DLD1 (cell line): ENCODE measurements at regions not wholly inside any gene's neighbourhood (a gene's known extent, or its start where the extent isn't known, plus 50 kb on each side); places are given as distances from the start of the nearest gene placed in this dataset.

Experiments used
- in situ Hi-C: cut with HindIII; loops from 2 replicates; pipeline ENCODE4 v1.10.0; 2017; ENCODE audit warnings: low sequenced_read_pairs

DNA sequence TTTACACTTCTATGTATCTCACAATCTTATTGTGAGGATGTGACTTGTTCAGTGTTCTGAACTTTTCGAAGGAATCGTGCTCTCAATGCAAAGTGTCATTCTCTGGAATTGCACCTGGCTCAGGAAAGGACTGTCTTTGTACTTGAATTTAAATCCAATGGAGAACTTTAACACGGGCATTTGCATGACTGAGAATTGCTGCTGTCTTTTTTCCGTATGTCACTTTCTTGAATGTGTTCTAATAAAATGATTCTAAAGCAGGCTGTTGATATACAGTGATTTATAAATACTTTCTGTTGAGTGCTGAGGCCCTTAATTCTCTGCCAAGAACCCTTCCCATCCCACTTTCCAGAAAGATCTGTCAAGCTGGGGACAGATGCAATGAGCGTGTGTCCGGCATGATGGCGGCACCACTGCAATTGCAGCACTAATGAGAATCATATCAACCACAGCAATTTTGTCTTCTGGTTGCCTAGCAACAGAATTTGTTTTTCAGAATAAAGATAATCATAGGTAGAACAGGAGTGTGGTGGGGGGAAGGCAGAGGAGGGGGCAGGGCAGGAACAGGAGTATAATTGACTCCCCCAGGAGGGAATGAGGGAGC lies 210.6 kb upstream of the UMPS start:
- in situ Hi-C loops, result no loop called here

DNA sequence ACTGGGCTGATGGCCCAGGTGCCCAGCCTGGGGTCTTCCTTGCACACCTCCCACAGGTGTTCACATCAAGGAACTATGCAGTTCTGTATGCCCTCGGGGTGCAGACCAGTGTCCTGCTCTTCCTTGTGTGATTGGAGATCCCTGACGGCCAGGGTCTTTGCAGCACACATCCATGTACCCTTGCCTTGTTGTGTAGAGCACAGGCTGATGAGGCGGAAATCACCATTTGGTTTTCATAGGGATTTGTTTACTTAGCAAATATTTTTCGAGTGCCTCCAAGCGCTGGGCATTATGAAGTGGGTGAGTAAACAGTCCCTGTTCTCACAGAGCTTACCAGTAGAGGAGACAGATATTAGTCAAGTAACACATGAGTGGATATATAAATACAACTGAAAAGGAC lies 209.3 kb upstream of the UMPS start:
- in situ Hi-C loops, result no loop called here

GRCh38 chr3:124522082-124522625 lies 208.1 kb upstream of the UMPS start:
- in situ Hi-C loops, result no loop called here

DNA sequence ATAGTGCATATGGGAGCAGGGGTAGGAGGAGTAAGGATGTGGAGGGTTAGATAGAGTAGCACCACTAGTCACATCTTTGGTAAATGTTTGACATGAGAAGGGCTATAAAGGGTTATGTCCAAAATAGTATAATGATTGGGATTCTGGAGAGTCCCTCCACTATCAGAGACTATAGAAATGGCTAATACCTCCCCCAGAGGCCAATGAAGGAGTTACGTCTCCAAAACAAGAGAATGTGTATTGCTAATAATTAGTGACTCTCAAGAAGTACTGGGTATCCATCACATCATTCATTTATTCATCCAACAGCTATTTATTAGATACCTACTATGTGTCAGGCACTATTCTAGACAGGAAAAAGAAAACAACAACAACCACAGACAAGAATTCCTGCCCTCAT lies 203.7 kb upstream of the UMPS start:
- in situ Hi-C loops, result no loop called here

DNA sequence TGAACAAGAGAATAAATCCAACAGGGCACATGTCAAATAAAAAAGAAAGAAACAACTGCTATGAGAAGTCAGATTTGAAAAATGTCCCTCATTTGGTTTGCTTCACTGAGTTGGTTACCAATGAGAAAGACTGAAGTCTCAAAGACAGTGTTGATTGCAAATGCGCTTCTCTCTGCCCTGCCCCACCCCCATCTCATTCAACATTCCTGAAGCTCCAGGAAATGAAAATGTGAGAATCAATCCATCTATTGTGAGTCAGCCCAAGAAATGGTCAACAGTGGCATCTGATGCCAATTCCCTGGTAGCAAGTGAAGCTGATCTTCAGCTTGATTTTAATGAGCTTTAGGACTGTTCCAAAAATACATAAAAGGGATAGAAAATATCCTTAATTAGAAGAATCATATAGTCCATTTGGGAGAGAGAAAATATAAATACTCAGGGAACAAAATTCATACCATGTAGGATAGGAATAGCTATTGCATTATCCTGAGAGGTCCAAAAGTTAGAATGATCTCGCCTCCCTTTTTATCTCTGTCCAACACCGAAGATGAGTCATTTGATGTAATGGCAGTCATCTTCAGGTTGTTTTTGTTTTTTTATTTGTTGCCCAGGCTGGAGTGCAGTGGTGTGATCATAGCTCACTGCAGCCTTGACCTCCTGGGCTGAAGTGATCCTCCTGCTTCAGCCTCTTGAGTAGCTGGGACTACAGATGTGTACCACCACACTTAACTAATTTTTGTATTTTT lies 200.3 kb upstream of the UMPS start:
- in situ Hi-C loops, result no loop called here

GRCh38 chr3:124530916-124531315 lies 199.3 kb upstream of the UMPS start:
- in situ Hi-C loops, result no loop called here

- in situ Hi-C loops, result no loop called here
Observed at GRCh38 chr3:124532071-124532470, 198.2 kb upstream of the UMPS start.

DNA sequence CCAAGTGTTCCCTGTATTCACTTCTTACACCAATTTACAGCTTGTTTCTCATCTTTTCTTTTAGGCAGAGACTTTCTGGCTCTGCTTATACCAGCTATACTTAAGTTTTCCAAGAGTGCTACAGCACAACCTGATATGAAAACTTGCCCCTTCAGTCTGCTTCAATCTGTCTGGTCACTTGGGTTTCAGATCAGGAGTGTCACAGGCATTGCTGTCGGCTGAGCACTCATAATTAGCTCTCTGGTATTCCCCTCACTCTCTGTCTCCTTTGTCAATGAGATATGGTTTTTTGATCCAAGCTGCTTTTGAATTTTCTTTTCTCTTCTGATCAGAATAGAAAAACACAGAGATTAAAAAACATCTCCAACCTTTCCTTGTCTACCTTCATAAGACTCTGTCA lies 194.9 kb upstream of the UMPS start:
- in situ Hi-C loops, result no loop called here

- in situ Hi-C loops, result no loop called here
Observed at GRCh38 chr3:124540550-124541211, 189.6 kb upstream of the UMPS start.

- in situ Hi-C loops, result no loop called here
Observed at GRCh38 chr3:124542214-124542869, 187.9 kb upstream of the UMPS start.

GRCh38 chr3:124545891-124546290 lies 184.4 kb upstream of the UMPS start:
- in situ Hi-C loops, result no loop called here

DNA sequence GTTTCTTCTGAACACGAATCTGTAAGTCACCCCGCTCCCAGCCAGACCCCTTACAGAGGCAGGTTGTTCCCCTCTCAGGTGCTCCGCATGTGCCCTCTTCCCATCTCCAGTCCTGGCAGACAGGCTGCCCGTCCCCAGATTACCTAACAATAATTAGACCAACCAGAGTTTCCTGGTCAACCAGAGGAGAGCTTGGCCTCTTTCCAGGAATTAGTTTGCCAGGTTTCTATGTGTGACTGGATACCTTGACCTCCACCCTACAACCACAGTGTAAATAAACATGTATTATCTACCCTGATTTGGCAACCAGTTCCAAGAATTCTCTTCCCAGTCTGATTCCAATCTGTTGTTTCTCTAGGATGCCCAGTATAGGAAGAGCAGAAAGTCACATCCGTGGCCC lies 178.0 kb upstream of the UMPS start:
- in situ Hi-C loops, result loop anchor here (25.0 kb wide), 1 partner anchor 110 kb away; no protein-coding TSS in a partner anchor

- in situ Hi-C loops, result loop anchor here (25.0 kb wide), 1 partner anchor 109 kb away; no protein-coding TSS in a partner anchor
Observed at GRCh38 chr3:124553178-124553577, 177.1 kb upstream of the UMPS start.

DNA sequence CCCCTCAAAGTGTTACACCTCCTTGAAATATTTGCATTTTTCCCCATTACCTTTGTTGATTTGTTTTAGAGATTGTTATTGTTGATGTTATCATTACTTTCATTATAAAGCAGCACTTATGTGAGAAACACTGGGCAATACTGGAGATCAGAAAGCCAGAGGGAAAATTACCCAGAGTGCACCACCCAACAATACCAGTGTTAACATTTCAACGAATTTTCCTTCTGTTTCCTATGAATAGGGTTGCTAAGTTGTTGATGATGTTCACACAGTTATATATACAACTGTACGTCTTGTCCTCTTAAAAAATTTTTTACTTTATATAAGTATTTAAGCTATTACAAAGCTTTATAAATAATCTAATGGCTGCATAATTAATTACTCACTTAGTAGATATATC lies 173.6 kb upstream of the UMPS start:
- in situ Hi-C loops, result loop anchor here (25.0 kb wide), 1 partner anchor 106 kb away; no protein-coding TSS in a partner anchor

DNA sequence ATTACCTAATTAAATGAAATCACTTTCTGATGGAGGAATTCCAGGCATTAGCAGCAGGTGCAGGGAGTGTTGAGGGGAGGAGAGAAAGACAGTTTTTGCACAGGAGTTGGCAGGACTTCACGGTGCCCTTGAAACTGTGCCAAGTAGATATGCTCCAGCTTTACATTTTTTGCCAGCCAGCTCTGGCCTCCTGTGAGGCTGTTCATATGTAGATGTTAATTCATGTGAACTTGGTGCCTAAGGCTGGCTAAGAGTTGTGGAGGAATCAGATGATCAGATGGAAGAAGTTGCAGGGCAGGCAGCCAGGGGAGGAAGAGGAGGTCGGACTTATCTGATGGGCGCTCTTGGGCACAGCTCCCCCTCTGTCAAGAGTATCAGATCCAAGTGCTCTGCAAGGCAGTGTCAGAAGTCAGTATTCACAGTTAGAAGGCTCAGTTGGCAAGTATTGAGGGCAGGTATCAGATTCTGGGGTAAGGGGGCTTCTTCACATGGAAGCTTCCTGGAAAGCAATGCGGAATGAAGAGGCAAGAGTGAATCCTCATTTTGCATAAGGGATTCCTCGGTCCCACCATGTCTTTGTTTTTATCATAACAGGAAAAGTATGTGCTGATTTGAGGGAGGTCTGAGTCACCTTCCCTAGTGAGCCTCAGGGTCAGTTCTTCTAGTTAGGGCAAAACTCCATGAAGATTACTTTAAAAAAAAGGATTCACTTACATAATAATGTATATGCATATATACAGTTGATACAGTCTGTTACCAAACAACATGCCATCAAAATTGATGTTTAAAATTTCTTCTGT lies 172.6 kb upstream of the UMPS start:
- in situ Hi-C loops, result loop anchor here (25.0 kb wide), 1 partner anchor 105 kb away; no protein-coding TSS in a partner anchor

- in situ Hi-C loops, result loop anchor here (25.0 kb wide), 1 partner anchor 103 kb away; no protein-coding TSS in a partner anchor
Observed at GRCh38 chr3:124558991-124559845, 171.0 kb upstream of the UMPS start.

- in situ Hi-C loops, result loop anchor here (25.0 kb wide), 1 partner anchor 102 kb away; no protein-coding TSS in a partner anchor
Observed at GRCh38 chr3:124559846-124560574, 170.2 kb upstream of the UMPS start.

- in situ Hi-C loops, result loop anchor here (25.0 kb wide), 1 partner anchor 102 kb away; no protein-coding TSS in a partner anchor
Observed at GRCh38 chr3:124560666-124561215, 169.5 kb upstream of the UMPS start.
